C1 segment of cervical spinal cord (tissue), 14 donors: ENCODE measurements at regions not wholly inside any gene's neighbourhood (a gene's known extent, or its start where the extent isn't known, plus 50 kb on each side); places are given as distances from the start of the nearest gene placed in this dataset.

Experiments
- DNase-seq, 14 donors: peaks; one replicate each; lab custom pipeline; 2025; lab: John Stamatoyannopoulos, UW

DNA sequence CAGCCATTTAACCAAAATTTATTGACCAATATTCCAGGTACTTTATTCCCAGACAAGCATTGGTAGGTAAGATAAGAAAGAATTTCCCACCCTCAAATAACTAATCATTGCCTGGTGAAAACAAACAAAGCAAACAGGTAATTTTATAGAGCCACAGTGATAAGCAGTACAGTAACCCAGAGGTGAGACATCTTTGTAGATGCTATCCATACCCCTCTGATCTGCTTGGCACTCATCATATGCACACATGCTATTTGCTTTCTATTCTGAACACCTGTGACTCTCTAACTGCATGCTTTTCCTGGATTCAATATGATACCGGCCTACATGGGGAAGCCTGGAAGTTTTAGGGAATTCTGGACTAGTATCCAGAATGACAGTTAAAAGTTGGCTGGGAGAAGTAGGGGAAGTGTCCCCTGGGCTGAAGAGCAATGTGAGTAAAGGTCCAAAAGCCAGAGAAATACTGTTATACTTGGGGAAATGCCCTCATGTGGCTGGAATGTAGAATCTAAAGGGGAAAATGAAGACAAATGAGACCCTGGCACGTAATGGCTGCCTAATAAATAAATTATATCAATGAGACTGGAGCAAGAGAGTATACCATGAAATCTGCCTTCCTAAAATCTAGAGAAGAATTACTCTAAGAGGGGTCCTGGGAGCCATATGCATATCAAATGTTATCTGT, 243.8 kb upstream of the ADAMTSL1 start:
- no peak for DNase-seq

- DNase-seq, result no peak
Observed at GRCh38 chr9:18233311-18233710, 240.6 kb upstream of the ADAMTSL1 start.

- DNase-seq, result peak in 1 of 14 donors; percentile 87
Observed at GRCh38 chr9:18233776-18234445, 240.0 kb upstream of the ADAMTSL1 start.

GRCh38 chr9:18235181-18235908, 238.6 kb upstream of the ADAMTSL1 start:
- no peak for DNase-seq

- no peak for DNase-seq
Observed at GRCh38 chr9:18236336-18236735, 237.6 kb upstream of the ADAMTSL1 start.

DNA sequence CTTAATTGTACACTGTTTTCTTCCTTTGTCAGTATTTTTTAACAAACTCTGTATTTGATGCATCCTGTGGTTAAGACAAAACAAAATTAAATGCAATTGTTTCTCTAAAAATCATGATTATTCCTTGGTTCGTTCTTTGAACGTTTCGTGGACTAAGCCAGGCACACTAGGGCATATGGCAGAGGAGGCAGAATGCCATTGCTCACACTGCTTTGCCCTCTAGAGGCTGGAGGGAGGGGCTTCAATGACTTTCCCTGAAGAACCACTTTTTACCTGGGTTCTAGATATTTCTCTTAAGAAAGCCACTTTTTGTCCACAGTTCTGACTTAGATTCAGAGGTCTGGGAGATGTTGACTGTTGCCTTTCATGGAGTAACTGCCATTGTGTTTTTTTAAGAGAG, 236.2 kb upstream of the ADAMTSL1 start:
- DNase-seq, result no peak

GRCh38 chr9:18238254-18238653, 235.7 kb upstream of the ADAMTSL1 start:
- DNase-seq, result no peak

DNA sequence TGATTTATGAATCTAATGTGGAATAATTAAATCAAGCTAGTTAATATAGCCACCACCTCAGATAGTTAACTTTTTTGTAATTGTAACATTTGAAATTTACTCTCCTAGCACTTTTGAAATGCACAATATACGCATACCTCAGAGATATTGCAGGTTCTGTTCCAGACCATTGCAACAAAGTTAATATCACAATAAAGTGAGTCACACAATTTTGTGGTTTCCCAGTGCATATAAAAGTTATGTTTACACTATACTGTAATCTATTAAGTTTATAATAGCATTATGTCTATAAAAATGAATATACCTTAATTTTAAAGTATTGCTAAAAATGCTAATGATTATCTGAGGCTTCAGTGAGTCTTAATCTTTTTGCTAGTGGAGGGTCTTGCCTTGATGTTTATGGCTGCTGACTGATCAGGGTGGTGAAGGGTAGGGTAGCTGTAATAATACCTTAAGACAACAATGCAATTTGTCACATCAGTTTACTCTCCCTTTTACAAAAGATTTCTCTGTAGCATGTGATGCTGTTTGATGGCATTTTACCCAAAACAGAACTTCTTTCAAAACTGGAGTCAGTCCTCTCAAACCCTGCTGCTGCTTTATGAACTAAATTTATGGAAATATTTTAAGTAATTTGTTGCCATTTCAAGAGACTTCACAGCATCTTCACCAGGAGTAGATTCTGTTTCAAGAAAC, 235.1 kb upstream of the ADAMTSL1 start:
- no peak for DNase-seq

DNA sequence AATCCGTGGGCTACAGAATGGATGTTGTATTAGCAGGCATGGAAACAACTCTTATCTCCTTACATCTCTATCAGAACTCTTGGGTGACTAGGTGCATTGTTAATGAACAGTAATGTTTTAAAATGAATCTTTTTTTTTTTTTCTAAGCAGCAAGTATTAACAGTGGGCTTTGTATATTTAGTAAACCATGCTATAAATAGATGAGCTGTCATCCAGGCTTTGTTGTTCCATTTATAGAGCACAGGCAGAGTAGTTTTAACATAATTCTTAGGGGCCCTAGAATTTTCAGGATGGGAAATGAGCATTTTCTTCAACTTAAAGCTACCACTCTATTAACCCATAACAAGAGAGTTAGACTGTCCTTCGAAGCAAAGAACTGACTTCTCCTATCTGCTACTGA, 233.7 kb upstream of the ADAMTSL1 start:
- DNase-seq, result no peak

DNA sequence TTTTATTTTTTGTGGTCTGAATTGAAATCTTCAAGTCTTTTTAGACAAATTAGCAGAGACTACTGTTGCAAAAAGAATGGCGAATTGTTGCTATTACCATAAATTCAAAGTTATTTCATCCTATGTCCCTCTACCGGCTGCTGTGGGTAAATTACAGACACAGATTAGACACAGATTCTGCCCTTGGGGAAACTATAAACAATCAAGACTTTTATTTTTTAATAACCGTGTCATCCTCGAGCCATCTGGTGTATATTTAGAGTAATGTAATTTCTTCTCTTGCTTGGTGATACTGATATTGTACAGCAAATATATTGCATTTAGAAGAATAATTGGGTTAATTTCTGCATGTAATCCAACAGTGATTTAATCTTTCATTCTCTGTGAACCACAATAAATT, 228.0 kb upstream of the ADAMTSL1 start:
- DNase-seq, result no peak

- DNase-seq, result no peak
Observed at GRCh38 chr9:18250053-18250452, 223.9 kb upstream of the ADAMTSL1 start.

DNA sequence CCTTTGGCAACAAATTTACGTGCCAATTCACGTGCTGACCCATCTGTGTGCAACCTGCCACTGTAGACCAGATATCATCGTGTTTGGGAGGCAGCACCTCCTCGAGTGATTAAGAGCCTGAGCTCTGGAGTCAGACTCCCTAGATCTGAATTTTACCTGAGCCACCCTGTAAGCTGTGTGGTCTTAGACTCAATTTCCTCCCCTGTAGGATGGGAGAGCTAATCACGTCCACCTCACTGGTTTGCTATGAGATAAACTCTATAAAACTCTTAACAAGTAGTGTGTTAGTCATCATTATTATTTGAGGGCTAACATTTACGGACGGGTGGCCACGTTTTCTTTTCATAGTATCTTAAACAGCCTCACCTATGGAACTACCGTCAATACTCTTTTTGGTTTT, 220.0 kb upstream of the ADAMTSL1 start:
- no peak for DNase-seq

- DNase-seq, result peak; percentile 1 to 77 (median 44)
Observed at GRCh38 chr9:18255158-18255629, 218.8 kb upstream of the ADAMTSL1 start.

DNA sequence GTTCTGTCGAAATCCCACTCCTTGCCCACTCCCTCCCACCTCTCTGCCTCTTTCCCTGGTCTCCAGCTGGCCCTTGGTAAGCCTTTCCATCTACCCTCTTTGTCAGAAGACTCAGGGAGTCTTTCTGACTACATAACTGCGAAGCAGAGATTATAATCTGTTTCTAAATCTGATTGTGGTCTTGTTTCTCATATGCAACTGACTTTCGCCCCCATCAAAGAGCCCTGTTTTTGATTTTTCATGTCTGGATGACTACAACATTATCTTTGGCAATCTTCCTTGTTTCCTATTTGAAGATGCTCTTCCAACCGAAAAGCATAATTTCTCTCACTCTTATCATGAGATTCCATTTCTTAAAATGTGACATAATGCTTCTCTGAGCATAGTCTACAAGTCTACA, 218.2 kb upstream of the ADAMTSL1 start:
- no peak for DNase-seq

- DNase-seq, result no peak
Observed at GRCh38 chr9:18256568-18256967, 217.4 kb upstream of the ADAMTSL1 start.

GRCh38 chr9:18260521-18260920, 213.4 kb upstream of the ADAMTSL1 start:
- no peak for DNase-seq

DNA sequence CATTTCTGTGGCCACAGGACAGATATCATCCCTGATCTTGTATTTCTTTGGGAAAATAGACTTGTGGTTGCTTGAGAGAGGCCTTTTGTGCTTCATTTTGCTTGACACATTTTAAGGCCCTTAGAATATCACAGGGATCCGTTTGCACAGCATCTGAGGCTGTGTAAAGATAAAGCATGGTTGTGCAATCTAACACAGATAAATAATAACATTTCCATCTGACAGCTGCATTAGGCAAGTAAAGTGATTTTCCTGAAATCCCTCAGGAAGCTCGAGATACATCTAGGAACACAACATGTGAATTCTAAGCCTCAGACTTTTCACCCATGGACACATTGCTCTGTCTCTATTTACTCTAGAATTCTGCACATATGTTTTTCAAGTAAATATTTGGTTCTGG, 212.8 kb upstream of the ADAMTSL1 start:
- no peak for DNase-seq

DNA sequence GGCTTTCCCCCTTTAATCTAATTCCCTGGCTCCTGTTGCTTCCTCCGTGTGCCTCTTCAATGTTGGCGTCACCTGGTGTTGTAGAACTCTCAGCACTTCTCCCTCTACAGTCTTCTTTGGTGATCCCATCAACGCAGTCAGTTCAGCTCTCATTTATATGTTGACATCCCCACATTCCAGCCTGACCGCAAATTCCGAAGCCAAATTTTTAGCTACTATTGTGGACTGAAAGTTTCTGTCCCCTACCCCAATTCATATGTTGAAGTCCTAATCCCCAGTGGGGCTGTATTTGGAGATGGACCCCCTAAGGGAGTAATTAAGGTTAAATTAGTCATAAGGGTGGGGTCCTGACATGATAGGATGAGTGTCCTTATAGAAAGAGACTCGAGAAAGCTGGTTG, 210.6 kb upstream of the ADAMTSL1 start:
- DNase-seq, result no peak

- DNase-seq, result peak in 1 of 14 donors; percentile 2
Observed at GRCh38 chr9:18268381-18268780, 205.6 kb upstream of the ADAMTSL1 start.

DNA sequence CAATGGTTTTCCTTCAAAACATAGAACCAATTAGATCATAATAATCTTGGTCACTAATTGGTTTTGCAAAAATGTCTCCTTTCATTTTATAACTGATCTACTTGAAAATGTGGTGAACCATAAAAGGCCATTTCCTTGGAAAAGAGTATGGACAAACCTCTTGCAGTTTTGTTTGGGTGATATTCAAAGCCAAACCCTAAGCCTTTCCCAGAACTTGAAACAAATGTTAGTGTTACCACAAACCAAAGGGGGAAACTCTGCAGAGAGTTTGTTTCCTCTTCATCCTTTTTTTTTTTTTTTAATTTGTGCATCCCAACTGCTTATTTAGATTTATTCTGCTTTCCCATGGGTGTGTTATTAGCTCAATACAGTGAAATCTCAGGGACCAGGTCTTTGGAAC, 204.4 kb upstream of the ADAMTSL1 start:
- no peak for DNase-seq

DNA sequence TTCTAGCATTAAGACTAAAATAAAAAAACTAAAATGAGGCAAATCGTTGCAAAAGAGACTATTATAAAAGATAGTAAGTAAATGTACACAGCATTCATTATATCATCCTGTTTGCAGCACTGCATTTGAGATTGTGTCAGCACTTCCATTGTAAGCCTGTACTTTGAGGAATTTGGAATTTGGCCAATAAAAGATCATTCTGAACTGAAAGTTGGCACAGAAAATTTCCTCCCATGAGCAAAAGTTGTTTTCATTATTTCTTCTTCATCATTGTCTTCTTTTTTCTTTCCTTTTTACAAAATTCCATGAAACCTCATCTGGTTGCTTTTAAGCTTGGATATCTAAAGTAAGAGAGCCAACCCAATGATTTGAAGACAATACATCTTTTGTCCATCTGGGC, 199.3 kb upstream of the ADAMTSL1 start:
- no peak for DNase-seq
